ENCODE measurements at regions not wholly inside any gene's neighbourhood (a gene's known extent, or its start where the extent isn't known, plus 50 kb on each side); places are given as distances from the start of the nearest gene placed in this dataset.

GRCh38 chr7:85522070-85522469, 335.2 kb upstream of the SEMA3D start:
- no peak for DNase-seq
- Histone ChIP-seq H3K27ac (no peak overlapping the region), H3K36me3 (no peaks in the 10 kb centered on the region), H3K4me1 (peaks cover 7 to 22% (median 13%) of the 10 kb centered on the region in 4 donors), H3K4me3 (no peak overlapping the region), H3K9me3 (no peaks in the 10 kb centered on the region), H3K27me3 (no peaks in the 10 kb centered on the region)
- no peak for TF ChIP-seq CTCF (IDR thresholded peaks at IDR 0.05)
- TF ChIP-seq POLR2A (IDR thresholded peaks at IDR 0.05), result no peak
- no peak for TF ChIP-seq POLR2AphosphoS5 (IDR thresholded peaks at IDR 0.05)
- no peak for TF ChIP-seq EP300 (IDR thresholded peaks at IDR 0.05)
- WGBS, 5 donors, result 36 to 56% (median 43%) methylated on average over 4 of the region's 4 CpGs
- intact Hi-C loops (cut with DNase I; ENCODE audit: low total_unique reads), result no loop called here

GRCh38 chr7:85521108-85521694, 334.3 kb upstream of the SEMA3D start:
- no peaks in the 10 kb centered on the region for H3K9me3 ChIP-seq
- no peaks in the 10 kb centered on the region for H3K36me3 ChIP-seq
- H3K27me3 ChIP-seq, result no peaks in the 10 kb centered on the region
- no peak for TF ChIP-seq POLR2A (IDR thresholded peaks at IDR 0.05)
- TF ChIP-seq POLR2AphosphoS5 (IDR thresholded peaks at IDR 0.05), result peak in 1 of 3 donors; percentile 19
- TF ChIP-seq EP300 (IDR thresholded peaks at IDR 0.05), result no peak
- no peak for TF ChIP-seq CTCF (IDR thresholded peaks at IDR 0.05)
- WGBS, 5 donors, result 13 to 35% (median 21%) methylated on average over 3 of the region's 3 CpGs
- intact Hi-C loops (cut with DNase I; ENCODE audit: low total_unique reads), result no loop called here
- DNase-seq, result peak in 1 of 2 donors; percentile 67
- H3K4me3 ChIP-seq, result no peak overlapping the region
- H3K27ac ChIP-seq, result peak overlapping the region in 1 of 5 donors; percentile 7
- H3K4me1 ChIP-seq, result peaks cover 7 to 22% (median 13%) of the 10 kb centered on the region in 4 donors

- Histone ChIP-seq H3K27me3 (no peaks in the 10 kb centered on the region), H3K9me3 (no peaks in the 10 kb centered on the region), H3K27ac (no peak overlapping the region), H3K36me3 (no peaks in the 10 kb centered on the region), H3K4me3 (no peak overlapping the region), H3K4me1 (peaks cover 7 to 22% (median 13%) of the 10 kb centered on the region in 4 donors)
- intact Hi-C loops (cut with DNase I; ENCODE audit: low total_unique reads), result no loop called here
- TF ChIP-seq EP300 (IDR thresholded peaks at IDR 0.05) (no peak), CTCF (IDR thresholded peaks at IDR 0.05) (no peak), POLR2A (IDR thresholded peaks at IDR 0.05) (no peak), POLR2AphosphoS5 (IDR thresholded peaks at IDR 0.05) (no peak)
- DNase-seq, result no peak
Measured at GRCh38 chr7:85520175-85520574, 333.3 kb upstream of the SEMA3D start.

GRCh38 chr7:85516675-85517074, 329.8 kb upstream of the SEMA3D start:
- intact Hi-C loops (cut with DNase I; ENCODE audit: low total_unique reads), result no loop called here
- Histone ChIP-seq H3K4me1 (peaks cover 5 to 15% (median 11%) of the 10 kb centered on the region in 4 donors), H3K27ac (no peak overlapping the region), H3K9me3 (no peaks in the 10 kb centered on the region), H3K36me3 (no peaks in the 10 kb centered on the region), H3K4me3 (no peak overlapping the region), H3K27me3 (no peaks in the 10 kb centered on the region)
- WGBS, 5 donors, result 32 to 52% (median 34%) methylated on average over 2 of the region's 2 CpGs
- TF ChIP-seq POLR2A (IDR thresholded peaks at IDR 0.05) (no peak), EP300 (IDR thresholded peaks at IDR 0.05) (no peak), CTCF (IDR thresholded peaks at IDR 0.05) (no peak), POLR2AphosphoS5 (IDR thresholded peaks at IDR 0.05) (no peak)
- DNase-seq, result no peak
